Pancreas (tissue), 10 donors: ENCODE measurements at regions not wholly inside any gene's neighbourhood (a gene's known extent, or its start where the extent isn't known, plus 50 kb on each side); places are given as distances from the start of the nearest gene placed in this dataset.

Experiments used
- ATAC-seq, 4 donors: fragments of 200-7000 bp; cut with Tn5 transposase; one replicate each; pipeline versions ENCODE4 v1.8.0 to v1.9.1; 2020; ENCODE audit warnings: mild to moderate bottlenecking in 4 of 4, moderate library complexity in 4 of 4
- DNase-seq, 6 donors: peaks; one replicate each; pipeline ENCODE4 v3.0.0-alpha.2; 2020
- FAIRE-seq: peaks from 2 replicates; lab custom pipeline; 2012; peaks lifted over from hg19 to GRCh38; lab: Jason Lieb, UNC
- H3K27ac ChIP-seq, 4 donors: fragments of 200-600 bp; sonication (generic); 1 replicate in 3 of 4; 2 replicates in 1 of 4; pipeline versions ENCODE4 v1.5.0 to v1.8.0; 2020
- H3K27me3 ChIP-seq, 4 donors: fragments of 200-600 bp; one replicate each; pipeline ENCODE4 v1.8.0; 2021
- H3K36me3 ChIP-seq, 3 donors: fragments of 200-600 bp; sonication (generic) in 1 of 3; one replicate each; pipeline versions ENCODE4 v1.5.0 to v1.8.0; 2020 to 2021
- H3K4me1 ChIP-seq, 3 donors: fragments of 200-600 bp; one replicate each; pipeline ENCODE4 v1.8.0; 2021
- H3K4me3 ChIP-seq, 4 donors: fragments of 200-600 bp; sonication (generic) in 2 of 4; one replicate each; pipeline versions ENCODE4 v1.5.0 to v1.8.0; 2020 to 2021
- H3K9me3 ChIP-seq, 4 donors: fragments of 200-600 bp; one replicate each; pipeline ENCODE4 v1.8.0; 2021
- CTCF ChIP-seq, 4 donors: fragments of 200-600 bp; sonication (generic) in 3 of 4; IDR thresholded peaks; one replicate each; pipeline versions ENCODE4 v1.5.0 to v1.8.0; 2021; ENCODE audit warnings: antibody characterized with exemption in 4 of 4
- WGBS, 2 donors: extraction: QIAGEN DNeasy Blood & Tissue Kit; methylation state at CpG; one replicate each; pipeline ENCODE4 v1.1.7; 2013; 5-methylcytosine and 5-hydroxymethylcytosine counted together
- intact Hi-C, 3 donors: fragments of 100-400 bp; cut with DNase I; formaldehyde crosslinking; loops; one replicate each; pipeline versions ENCODE4 v1.11.1 to v1.14.2; 2022
- donor health status: healthy with polysubstance abuse.
- donor health status: DM: no; HTN: no; CAD: no; lungs with moderate emphysema.
- donor health status: DM: no; HTN: no; CAD: no.
- donor health status: control.
- donor health status: control.
- donor health status: Bipolar disorder and iron deficiency.
- donor health status: DM: yes; HTN: yes; CAD: no.
- donor health status: DM: no; HTN: no; CAD: no.
- donor health status: DM: no; HTN: no; CAD: no.
- donor health status: DM: yes; HTN: yes; CAD: no.

- WGBS, 2 donors, result 28 to 60% methylated on average over 1 of the region's 1 CpG
- no peak for DNase-seq
- Histone ChIP-seq H3K27ac (no peak overlapping the region), H3K4me3 (no peak overlapping the region), H3K4me1 (peaks cover 0 to 7% (median 0%) of the 10 kb centered on the region in 3 donors), H3K9me3 (no peaks in the 10 kb centered on the region), H3K27me3 (no peaks in the 10 kb centered on the region), H3K36me3 (no peaks in the 10 kb centered on the region)
- no peak for TF ChIP-seq CTCF (IDR thresholded peaks at IDR 0.05)
- no peak for ATAC-seq
- no peak for FAIRE-seq
- intact Hi-C loops, result no loop called here
Observed at GRCh38 chr2:67013821-67014220, 383.3 kb upstream of the ETAA1 start.

GRCh38 chr2:67015681-67016080 is 381.5 kb upstream of the ETAA1 start:
- peak in 3 of 4 donors; percentile 56 to 77 (median 70) for ATAC-seq
- no peak for DNase-seq
- H3K9me3 ChIP-seq, result no peaks in the 10 kb centered on the region
- no peak overlapping the region for H3K4me3 ChIP-seq
- peaks cover 0 to 7% (median 0%) of the 10 kb centered on the region in 3 donors for H3K4me1 ChIP-seq
- TF ChIP-seq CTCF (IDR thresholded peaks at IDR 0.05), result no peak
- H3K27me3 ChIP-seq, result no peaks in the 10 kb centered on the region
- H3K36me3 ChIP-seq, result no peaks in the 10 kb centered on the region
- intact Hi-C loops, result no loop called here
- no peak overlapping the region for H3K27ac ChIP-seq
- no peak for FAIRE-seq

- no peaks in the 10 kb centered on the region for H3K9me3 ChIP-seq
- 92 to 96% methylated on average over 1 of the region's 1 CpG for WGBS, 2 donors
- intact Hi-C loops, result no loop called here
- no peaks in the 10 kb centered on the region for H3K27me3 ChIP-seq
- H3K36me3 ChIP-seq, result no peaks in the 10 kb centered on the region
- TF ChIP-seq CTCF (IDR thresholded peaks at IDR 0.05), result no peak
- no peak for DNase-seq
- peaks cover 0 to 7% (median 0%) of the 10 kb centered on the region in 3 donors for H3K4me1 ChIP-seq
- no peak overlapping the region for H3K27ac ChIP-seq
- no peak for FAIRE-seq
- ATAC-seq, result no peak
- no peak overlapping the region for H3K4me3 ChIP-seq
Observed at GRCh38 chr2:67018301-67018700, 378.8 kb upstream of the ETAA1 start.

- Histone ChIP-seq H3K4me1 (peaks cover 8 to 41% (median 35%) of the 10 kb centered on the region in 3 donors), H3K4me3 (no peak overlapping the region), H3K9me3 (no peaks in the 10 kb centered on the region), H3K27ac (peak overlapping the region in 2 of 4 donors; percentile 37 to 55), H3K27me3 (no peaks in the 10 kb centered on the region), H3K36me3 (no peaks in the 10 kb centered on the region)
- DNase-seq (no peak), ATAC-seq (peak in 2 of 4 donors; percentile 16 to 36), FAIRE-seq (peak; percentile 51)
- 58 to 61% methylated on average over 2 of the region's 2 CpGs for WGBS, 2 donors
- no peak for TF ChIP-seq CTCF (IDR thresholded peaks at IDR 0.05)
- intact Hi-C loops, result no loop called here
Observed at GRCh38 chr2:67032076-67032475, 365.1 kb upstream of the ETAA1 start.

- H3K4me3 ChIP-seq, result no peak overlapping the region
- ATAC-seq (no peak), DNase-seq (no peak), FAIRE-seq (no peak)
- H3K36me3 ChIP-seq, result no peaks in the 10 kb centered on the region
- H3K27ac ChIP-seq, result peak overlapping the region; percentile 69 to 88 (median 87)
- intact Hi-C loops, result loop anchor here in 1 of 3 donors (5.0 kb wide), 2 partner anchors 181 to 459 kb away; no protein-coding TSS in a partner anchor
- 44 to 52% methylated on average over 5 of the region's 5 CpGs for WGBS, 2 donors
- H3K27me3 ChIP-seq, result no peaks in the 10 kb centered on the region
- peaks cover 25 to 73% (median 66%) of the 10 kb centered on the region in 3 donors for H3K4me1 ChIP-seq
- TF ChIP-seq CTCF (IDR thresholded peaks at IDR 0.05), result no peak
- H3K9me3 ChIP-seq, result no peaks in the 10 kb centered on the region
Observed at GRCh38 chr2:67036444-67036843, 360.7 kb upstream of the ETAA1 start.
